DND-41 (cell line): ENCODE measurements at regions not wholly inside any gene's neighbourhood (a gene's known extent, or its start where the extent isn't known, plus 50 kb on each side); places are given as distances from the start of the nearest gene placed in this dataset.

Experiments used
- EZH2 ChIP-seq: IDR thresholded peaks from 3 replicates; pipeline ENCODE4 v1.6.1; 2012; ENCODE audit warnings: borderline replicate concordance, low read depth, mild to moderate bottlenecking, moderate library complexity, low read length, inconsistent platforms; ENCODE audit not compliant: severe bottlenecking
- TF ChIP-seq, protein P1 (sequence below): IDR thresholded peaks from 2 replicates; pipeline ENCODE4 v1.5.1; 2012; ENCODE audit warnings: borderline replicate concordance, low read length, moderate library complexity, mild to moderate bottlenecking; ENCODE audit not compliant: poor library complexity, severe bottlenecking; ENCODE audit errors: extremely low read depth

DNA sequence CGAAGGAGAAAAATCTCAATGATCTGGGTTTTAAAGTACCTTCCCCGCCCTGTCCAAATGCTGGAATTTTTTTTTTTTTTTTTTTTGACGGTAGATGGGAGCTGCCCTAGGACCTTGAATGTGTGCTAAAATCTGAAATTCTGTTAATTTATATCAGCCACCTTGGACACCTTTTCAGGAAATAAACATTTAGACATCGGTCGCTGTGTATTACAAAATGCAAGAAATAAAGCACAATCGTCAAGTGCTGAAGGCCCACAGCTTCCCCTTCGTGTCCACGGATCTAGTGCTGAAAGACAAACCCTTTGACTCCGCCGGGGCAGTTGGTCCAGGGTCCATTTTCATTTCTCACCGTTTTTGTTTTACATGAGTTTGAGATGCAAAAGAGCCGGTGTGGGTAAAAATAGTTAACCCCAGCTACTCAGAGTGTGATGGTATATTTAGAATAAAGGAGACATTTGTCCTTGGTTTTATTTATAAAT is 90.2 kb upstream of the CHD2 start:
- TF ChIP-seq, protein P1, sequence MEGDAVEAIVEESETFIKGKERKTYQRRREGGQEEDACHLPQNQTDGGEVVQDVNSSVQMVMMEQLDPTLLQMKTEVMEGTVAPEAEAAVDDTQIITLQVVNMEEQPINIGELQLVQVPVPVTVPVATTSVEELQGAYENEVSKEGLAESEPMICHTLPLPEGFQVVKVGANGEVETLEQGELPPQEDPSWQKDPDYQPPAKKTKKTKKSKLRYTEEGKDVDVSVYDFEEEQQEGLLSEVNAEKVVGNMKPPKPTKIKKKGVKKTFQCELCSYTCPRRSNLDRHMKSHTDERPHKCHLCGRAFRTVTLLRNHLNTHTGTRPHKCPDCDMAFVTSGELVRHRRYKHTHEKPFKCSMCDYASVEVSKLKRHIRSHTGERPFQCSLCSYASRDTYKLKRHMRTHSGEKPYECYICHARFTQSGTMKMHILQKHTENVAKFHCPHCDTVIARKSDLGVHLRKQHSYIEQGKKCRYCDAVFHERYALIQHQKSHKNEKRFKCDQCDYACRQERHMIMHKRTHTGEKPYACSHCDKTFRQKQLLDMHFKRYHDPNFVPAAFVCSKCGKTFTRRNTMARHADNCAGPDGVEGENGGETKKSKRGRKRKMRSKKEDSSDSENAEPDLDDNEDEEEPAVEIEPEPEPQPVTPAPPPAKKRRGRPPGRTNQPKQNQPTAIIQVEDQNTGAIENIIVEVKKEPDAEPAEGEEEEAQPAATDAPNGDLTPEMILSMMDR: no peak
- no peak for TF ChIP-seq EZH2
